DMS153 treated with DMSO at 0.1 percent for 48 hours (cell line): ENCODE measurements at regions not wholly inside any gene's neighbourhood (a gene's known extent, or its start where the extent isn't known, plus 50 kb on each side); places are given as distances from the start of the nearest gene placed in this dataset.

Experiments
- DNase-seq: peaks from one replicate; lab custom pipeline; 2025; ENCODE audit not compliant: unreplicated experiment; lab: John Stamatoyannopoulos, UW

DNA sequence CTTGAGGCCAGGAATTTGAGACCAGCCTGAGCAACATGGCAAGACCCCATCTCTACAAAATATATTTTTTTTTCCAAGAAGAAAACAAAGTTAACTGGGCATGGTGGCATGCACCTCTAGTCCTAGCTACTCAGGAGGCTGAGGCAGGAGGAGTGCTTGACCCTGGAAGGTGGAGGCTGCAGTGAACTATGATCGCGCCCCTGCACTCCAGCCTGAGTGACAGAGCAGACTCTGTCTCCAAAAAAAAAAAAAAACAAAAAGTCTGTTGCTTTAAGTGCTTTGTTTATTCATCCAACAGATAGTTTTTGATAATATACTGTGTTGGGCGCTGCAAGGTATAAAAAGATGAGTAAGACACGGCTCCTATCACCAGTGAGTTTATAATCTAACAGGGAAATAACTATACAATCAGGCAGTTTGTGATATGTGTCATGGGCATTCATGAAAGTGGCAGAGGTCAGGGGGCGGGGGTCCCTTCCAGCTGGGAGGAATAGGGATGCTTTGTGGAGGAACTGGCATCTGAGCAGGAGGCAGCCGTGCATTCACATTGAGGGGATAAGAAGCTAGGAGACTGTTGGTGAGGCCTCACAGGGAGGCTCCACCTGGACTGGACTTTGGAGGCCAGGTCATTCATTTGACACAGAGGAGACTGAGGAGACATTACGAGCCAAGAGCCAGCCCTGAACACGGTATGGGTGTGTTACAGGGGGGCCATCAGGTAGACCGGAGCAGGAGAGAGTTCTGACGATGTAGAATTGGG lies 67.3 kb upstream of the ERRFI1 start:
- DNase-seq: no peak

DNA sequence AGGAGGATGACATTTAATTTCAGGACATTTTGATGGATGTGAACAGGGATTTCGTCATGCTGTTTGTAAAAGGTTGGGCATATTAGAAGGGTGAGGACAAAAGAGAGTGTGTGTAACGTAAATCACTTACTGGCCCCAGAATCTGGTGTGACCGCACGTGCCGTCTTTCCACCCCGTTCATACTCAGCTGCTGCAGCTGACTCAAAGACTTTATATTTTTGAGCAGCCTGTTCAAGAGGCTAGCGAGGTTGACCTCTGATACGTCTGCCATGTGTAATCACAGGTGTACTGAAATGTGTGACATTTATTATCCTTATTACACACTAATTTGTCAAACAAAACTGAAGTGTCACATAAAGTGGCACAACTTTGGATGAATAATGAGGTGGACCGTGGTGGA lies 66.5 kb upstream of the ERRFI1 start:
- no peak for DNase-seq

DNA sequence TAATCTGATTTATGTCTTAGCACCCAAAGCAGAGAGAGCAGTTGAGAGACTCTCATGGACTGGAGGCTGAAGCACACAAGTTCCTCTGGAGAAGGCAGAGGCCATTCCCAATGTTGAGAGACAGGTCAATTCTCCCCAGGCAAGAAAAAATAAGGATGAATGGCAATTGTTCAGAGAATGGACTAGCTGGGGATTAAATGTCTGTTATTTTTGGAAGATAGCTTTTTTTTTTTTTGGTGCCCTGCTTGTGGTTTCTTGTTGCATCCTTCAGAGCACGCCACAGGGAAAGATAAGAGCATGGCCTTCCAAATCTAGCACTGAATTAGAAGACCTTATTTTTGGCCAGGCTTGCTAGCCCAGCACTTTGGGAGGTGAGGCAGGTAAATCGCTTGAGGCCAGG lies 65.6 kb upstream of the ERRFI1 start:
- no peak for DNase-seq

DNA sequence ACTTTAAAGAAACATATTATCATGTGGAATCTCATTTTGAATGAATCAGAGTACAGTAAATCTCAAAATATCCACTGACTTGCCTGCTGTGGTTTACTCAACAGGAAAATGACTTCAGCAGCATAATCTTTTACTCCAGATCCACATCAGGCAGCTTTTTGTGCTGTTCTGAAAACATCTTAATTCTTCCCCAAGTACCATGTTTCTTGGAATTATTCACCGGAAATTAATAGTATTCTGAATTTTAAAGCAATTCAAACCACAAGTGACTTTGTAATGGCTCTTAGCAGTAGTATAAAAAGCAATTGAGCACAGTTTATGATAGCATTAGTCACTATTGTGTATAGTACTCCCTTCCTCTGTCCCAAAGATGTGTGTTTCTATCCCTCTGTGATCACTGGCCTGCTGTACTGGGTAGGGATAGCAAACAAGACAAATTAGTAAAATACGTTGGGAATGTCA lies 64.2 kb upstream of the ERRFI1 start:
- no peak for DNase-seq

DNA sequence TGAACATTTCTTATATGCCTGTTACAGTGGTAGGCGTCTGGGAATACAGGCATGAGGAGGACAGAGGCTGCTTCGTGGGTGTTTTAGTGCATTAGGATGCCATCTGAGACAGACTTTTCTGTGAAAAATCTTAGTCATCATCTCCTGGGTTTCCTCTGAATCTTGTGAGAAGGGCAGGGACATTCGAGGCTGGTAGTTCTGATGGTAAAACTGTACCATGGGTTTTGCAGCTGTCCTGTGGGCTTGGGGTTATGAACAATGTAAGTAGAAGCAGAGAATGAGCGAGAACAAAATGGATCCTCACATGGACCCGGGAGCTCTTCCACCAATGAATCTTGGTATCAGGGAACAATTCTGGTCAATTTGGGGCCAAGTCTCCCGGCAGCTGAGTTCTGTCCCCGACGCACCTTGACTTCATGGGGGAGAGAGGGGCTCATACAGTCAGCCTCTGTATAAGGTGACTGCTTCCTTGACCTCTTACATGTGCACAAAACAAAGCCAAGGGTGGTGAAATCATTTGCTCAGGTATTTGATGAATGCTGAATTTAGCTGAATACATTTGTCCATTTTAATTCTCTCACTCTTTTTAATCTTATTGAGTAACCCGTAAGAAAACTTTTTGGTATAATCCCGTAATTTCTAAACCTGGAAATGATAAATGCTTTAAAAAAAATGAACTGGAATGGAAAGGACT lies 63.6 kb upstream of the ERRFI1 start:
- no peak for DNase-seq

DNA sequence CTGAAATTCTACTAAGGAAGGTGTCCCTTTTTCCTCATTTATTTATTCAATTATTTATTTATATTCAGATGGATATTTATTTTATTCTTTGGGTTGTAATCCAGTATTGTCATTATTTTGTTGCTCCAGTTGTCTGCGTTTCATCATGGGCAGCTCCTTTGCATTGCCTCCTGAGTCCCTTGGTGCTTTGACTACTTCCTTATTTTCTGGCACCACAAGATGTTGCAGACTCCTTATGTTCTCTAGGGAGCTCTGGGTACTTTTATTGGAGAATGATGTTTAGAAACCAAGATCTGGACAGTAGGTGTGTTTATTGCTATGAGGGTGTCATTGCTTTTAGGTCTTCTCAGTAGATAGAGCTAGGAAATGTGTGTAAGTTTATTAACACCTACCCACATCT lies 59.9 kb upstream of the ERRFI1 start:
- no peak for DNase-seq

DNA sequence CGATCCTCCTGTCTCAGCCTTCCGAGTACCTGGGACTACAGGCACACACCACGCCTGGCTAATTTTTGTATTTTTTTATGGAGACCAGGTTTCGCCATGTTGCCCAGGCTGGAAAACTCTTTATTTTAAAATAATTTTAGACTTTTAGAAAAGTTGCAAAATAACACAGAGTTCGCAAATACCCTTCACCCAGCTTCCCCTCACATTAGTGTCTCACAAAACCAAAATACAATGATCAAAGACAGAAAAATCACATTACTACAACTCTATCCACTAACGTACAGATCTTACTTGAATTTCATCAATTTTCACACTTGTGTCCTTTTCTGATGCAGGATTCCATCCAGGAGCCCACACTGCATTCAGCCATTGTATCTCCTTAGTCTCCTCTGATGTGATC lies 58.8 kb upstream of the ERRFI1 start:
- DNase-seq: no peak

DNA sequence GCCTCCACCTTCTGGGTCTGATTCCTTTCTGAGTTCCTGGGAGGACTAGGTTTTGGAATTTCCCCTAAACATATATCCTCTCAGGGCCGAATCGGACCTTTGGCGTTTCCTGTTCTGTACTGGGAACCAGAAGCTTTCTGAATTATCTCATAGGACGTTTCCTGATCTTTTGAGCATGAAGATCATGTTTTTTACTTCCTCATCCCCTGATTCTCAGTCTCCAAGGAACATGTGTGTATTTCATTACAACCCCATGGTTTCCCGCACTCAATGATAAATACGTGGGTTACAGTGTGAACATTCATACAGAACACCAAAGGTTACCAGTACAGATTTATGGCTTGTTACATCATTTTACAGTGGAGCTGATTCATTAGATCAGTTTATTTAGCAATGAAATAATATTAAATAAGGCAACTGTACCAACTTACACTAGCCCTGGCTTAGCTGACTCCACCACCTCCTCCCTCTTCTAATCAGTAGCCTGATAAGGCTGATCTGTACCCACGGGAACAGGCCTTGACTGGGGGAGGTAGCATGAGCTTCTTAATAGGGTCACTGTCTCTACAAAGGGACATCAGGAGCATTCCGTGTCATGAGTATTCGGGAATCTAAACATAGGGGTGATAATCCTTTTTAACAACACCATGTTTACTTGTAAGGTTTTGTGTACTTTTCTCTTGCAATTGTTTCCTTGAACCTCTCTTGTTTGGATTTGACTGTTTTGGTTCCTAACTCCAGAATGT lies 57.8 kb upstream of the ERRFI1 start:
- no peak for DNase-seq

DNA sequence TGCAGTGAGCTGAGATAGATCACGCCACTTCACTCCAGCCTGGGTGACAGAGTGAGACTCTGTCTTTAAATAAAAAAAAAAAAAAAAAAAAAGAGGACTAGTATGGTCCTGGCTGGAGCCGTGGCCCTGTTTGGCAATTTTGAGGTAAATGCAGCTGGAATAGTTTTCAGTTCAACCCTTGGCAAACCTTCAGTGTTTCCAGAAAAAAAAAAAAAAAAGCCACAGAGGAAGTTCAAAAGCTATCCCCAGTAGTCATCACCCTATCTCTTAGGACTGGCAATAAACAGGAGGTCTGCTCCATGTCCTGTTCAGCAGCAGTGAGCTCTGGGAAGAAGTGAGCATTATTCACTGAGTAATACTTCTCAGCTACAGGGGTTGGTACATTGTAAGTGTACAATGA lies 56.8 kb upstream of the ERRFI1 start:
- no peak for DNase-seq

DNA sequence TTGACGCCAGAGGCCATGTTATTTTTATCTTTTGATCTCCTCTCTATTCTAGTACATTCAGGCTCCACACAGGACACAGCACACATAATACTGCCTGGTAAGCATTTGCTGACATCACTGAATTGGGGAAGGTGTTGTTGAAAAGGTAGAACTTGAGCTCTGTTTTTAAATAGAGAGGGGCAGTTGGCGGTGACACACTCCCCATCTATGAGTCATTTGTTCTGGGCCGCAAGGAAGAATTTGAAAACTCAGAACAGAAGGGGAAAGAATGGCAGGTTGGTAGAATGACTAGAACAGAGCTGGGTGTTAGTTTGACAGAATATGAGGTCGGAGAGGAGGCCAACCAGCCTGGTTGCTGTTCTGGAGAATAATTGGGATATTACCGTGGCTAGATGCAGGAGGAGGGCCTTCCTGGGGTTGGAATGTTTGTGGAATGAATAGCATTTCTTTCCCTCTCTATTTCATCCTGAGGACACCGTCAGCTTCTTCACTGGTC lies 52.1 kb upstream of the ERRFI1 start:
- DNase-seq: no peak

DNA sequence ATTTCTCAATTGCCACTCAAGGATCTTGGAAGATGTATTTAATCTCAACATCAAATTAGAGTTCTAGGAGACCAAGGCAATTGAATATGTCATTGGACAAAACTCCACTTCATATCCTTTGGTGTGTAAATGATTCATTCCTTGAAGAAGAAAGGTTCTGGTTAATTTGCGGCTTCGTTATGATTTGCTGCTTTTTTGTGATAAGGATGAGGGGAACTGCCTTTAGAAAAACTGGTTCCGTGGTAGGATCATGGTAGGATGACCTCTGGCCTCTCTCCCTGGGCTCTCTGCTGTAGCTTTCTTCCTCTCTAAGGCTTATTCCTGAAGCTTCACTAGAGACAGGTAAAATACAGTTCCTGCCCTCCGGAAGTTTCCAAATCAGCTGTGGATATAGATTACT lies 51.5 kb upstream of the ERRFI1 start:
- DNase-seq: no peak

DNA sequence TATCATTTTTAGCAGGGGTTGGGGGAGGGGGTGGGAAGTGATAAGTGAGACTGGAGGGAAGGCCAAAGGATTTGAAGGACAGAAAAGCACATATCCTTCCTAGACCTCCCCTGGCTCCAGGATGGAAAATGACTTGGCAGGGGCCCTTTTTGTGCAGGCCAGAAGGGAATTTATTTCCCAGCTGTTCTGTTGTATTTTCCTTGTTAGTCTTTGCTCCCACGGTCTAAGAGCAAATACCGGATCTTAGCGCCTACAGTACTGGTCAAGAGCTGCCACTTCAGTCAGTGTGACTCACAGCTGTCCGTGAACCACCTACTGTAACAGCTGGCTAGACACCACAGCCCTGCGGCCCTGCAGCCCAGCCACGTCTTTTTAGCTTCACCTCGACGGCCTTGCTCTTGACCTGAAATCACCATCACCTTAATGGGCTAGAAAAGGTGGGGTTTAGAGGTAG lies 51.0 kb upstream of the ERRFI1 start:
- no peak for DNase-seq

DNA sequence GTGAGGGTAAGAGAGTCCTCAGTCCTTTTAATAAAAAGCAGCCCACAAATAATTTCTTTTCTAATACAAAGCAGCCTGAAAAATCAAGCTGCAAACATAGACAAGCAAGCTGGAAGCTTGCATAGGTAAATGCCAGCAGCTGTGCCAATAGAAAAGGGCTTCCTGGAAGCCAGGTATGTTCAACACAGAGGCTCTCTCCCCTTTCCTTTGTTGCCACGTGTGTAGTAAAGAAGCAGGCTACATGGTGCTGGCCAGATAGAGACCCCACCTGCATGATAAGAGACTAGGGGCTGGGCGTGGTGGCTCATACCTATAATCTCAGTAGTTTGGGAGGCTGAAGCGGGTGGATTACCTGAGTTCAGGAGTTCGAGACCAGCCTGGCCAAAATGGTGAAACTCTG lies 50.1 kb upstream of the ERRFI1 start:
- DNase-seq: no peak
